IPS DF 6.9 (cell line): ENCODE measurements at regions not wholly inside any gene's neighbourhood (a gene's known extent, or its start where the extent isn't known, plus 50 kb on each side); places are given as distances from the start of the nearest gene placed in this dataset.

Experiments used
- DNase-seq: peaks from one replicate; pipeline ENCODE4 v3.0.0-alpha.2; 2013; ENCODE audit warnings: low read depth, low spot score
- H3K27ac ChIP-seq: one replicate; pipeline ENCODE4 v1.5.1; 2013; ENCODE audit warnings: low read length, control low read depth
- H3K27me3 ChIP-seq: 2 replicates; pipeline ENCODE4 v1.6.1; 2013; ENCODE audit warnings: mild to moderate bottlenecking, low read length; ENCODE audit not compliant: control insufficient read depth, insufficient read depth
- H3K36me3 ChIP-seq: 2 replicates; pipeline ENCODE4 v1.6.1; 2013; ENCODE audit warnings: low read length; ENCODE audit not compliant: control insufficient read depth, insufficient read depth
- H3K4me1 ChIP-seq: 2 replicates; pipeline ENCODE4 v1.6.1; 2013; ENCODE audit warnings: low read length; ENCODE audit not compliant: control insufficient read depth, insufficient read depth
- H3K4me3 ChIP-seq: 2 replicates; pipeline ENCODE4 v1.5.1; 2013; ENCODE audit warnings: mild to moderate bottlenecking, low read length
- H3K9me3 ChIP-seq: 2 replicates; pipeline ENCODE4 v1.6.1; 2013; ENCODE audit warnings: low read length, inconsistent platforms; ENCODE audit not compliant: control insufficient read depth, insufficient read depth
- WGBS: extraction: QIAGEN DNeasy Blood & Tissue Kit; methylation state at CpG from one replicate; pipeline ENCODE4 v1.1.7; 2013; ENCODE audit warnings: mixed read lengths, missing lambda C conversion rate; ENCODE audit not compliant: insufficient read length, insufficient coverage; 5-methylcytosine and 5-hydroxymethylcytosine counted together

DNA sequence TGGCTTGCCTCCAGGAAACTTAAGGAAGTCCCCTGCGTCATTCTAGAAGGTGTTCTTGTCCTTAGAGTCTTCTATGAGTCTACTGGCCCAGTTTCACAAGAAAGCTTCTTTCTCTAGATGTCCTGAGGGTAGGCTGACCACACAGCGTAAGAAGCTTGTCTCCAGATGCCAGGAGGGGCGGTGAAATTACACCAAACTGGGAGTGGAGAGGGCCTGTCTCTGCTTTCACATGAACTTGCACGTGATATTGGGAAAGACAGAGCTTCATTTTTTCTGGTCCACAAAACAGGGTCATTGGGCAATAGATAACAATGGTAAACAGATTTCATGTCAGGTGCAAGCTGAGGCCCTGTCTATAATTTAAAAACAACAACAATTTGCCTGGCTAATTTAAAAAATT, 85.7 kb upstream of the TBX3 start:
- no CpG with 5 or more reads among the region's 4 CpGs for WGBS
- no peaks in the 10 kb centered on the region for H3K4me1 ChIP-seq
- DNase-seq: no peak

DNA sequence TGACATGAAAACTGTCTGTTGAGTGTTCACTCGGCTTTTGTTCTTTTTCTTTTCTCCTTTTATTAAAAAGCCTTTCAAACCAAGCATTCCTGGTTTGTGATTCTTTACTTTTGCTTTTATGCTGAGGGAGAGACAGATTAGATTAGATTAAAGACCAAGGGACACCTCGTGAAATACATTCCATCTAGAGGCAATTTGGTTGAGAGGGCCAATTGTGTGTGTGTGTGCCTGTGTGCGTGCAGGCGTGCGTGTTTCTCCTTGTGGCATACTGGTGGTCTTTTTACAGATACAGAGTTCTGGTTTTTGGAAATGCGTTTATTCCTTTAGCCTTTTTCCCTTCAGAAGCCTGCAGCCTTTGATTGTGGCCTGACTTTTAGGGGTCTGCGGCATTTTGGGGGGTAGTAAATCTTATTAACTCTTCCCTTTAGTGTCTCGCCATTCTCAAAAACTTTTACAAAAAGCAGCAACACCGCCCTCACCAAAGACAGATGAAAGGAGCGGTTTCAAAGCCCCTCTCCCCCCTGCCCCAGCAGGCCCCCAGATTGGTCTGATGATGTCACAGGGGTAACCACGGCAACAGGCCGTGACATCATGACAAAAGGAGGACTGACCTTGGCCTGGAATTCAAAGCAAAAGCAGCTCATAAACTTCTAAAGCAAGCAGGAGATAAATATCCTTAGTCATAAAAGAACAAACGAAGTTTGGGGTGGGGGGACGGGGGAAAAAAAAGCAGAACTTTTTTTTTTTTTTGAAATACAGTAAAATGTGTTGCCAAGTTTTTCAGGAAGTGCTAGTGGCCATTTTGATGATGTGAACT, 84.1 kb upstream of the TBX3 start:
- no peaks in the 10 kb centered on the region for H3K27me3 ChIP-seq
- no peak for DNase-seq
- H3K4me1 ChIP-seq: no peaks in the 10 kb centered on the region
- H3K9me3 ChIP-seq: no peaks in the 10 kb centered on the region
- no CpG with 5 or more reads among the region's 14 CpGs for WGBS
- H3K4me3 ChIP-seq: no peak overlapping the region
- no peak overlapping the region for H3K27ac ChIP-seq
- no peaks in the 10 kb centered on the region for H3K36me3 ChIP-seq

More for the DNA sequence above, 85.7 kb upstream of the TBX3 start:
- no peaks in the 10 kb centered on the region for H3K36me3 ChIP-seq
- H3K27me3 ChIP-seq: no peaks in the 10 kb centered on the region
- no peak overlapping the region for H3K4me3 ChIP-seq
- H3K27ac ChIP-seq: no peak overlapping the region
- H3K9me3 ChIP-seq: no peaks in the 10 kb centered on the region

DNA sequence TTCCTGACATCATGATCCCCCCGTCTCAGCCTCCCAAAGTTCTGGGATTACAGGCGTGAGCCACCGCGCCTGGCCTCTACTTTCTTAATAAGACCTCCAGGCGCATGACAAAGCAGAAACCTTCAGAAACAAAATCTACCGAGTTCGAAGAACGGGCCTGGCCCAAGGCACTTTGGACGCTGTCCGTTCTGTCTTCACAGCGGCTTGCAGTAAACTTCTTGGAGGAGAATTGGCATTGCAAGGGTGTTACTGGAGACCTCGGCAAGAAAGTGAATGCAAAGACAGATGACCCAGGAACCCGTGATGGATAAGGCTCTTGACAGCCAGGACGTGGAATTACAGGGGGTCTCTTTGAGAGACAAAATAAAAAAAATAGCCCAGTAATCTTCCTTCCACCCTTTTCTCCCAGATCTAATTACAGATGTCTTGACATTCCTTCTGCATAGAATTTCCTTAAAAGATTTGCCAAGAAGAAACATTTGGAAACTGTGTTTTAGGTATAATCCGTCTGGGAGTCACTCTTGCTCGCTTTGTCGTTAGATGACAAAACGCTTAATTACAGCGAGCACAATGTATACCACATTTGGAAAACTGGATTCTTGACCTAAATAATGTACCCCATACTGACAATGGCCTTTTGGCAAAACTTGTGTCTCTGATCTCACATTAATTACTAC, 83.2 kb upstream of the TBX3 start:
- Histone ChIP-seq H3K4me1 (no peaks in the 10 kb centered on the region), H3K4me3 (no peak overlapping the region), H3K36me3 (no peaks in the 10 kb centered on the region), H3K9me3 (no peaks in the 10 kb centered on the region), H3K27me3 (no peaks in the 10 kb centered on the region), H3K27ac (no peak overlapping the region)
- DNase-seq: no peak
- no CpG with 5 or more reads among the region's 19 CpGs for WGBS

DNA sequence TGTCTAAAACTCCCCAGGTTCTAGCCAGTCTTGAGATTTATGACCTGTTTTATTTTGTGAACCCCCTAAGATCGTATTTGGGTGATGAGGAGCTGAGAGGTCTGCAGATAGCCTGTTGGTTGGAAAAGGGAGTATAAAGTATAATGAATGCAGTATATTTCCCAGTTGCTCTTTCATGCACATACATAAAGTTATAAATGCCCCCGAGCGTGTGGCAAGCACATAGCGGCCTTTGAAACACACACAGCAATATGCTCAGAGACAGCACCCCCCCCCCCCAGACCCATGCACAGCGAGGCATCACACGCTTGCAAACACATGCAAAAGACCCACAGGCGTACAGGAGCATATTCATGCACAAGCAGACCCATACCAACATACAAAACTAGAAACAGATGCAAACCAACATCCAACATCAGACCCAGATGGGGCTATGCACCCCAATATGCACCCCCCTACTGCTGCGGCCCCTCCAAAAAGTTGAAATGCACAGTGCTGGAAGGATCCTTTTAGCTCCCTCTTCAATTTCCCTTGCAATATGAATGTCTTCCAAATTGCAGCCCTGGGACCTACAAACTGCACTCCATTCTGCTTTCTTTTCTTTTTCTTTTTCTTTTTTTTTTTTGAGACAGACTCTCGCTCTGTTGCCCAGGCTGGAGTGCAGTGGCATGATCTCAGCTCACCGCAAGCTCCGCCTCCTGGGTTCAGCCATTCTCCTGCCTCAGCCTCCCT, 82.2 kb upstream of the TBX3 start:
- no peaks in the 10 kb centered on the region for H3K9me3 ChIP-seq
- H3K4me3 ChIP-seq: no peak overlapping the region
- no peaks in the 10 kb centered on the region for H3K27me3 ChIP-seq
- no peaks in the 10 kb centered on the region for H3K36me3 ChIP-seq
- DNase-seq: no peak
- H3K27ac ChIP-seq: no peak overlapping the region
- H3K4me1 ChIP-seq: no peaks in the 10 kb centered on the region
- WGBS: no CpG with 5 or more reads among the region's 11 CpGs

DNA sequence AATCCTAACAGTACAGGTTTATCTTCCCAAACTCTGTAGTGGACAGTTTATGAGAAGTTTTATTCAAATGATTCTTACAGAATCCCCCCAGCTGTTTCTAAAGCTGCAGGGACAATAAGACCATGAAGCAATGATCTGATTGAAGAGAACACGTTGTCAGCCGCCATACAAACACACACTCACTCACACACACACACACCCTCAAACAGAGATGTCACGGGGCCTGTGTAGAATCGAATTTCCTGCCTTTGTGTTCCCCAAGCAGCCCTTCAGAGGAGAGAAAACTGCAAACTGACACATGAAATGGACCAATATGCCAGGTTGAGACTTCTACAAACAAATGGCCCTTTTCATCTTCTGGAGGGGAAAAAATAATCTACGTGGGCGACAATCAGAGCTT, 80.5 kb upstream of the TBX3 start:
- Histone ChIP-seq H3K4me1 (no peaks in the 10 kb centered on the region), H3K4me3 (no peak overlapping the region), H3K36me3 (no peaks in the 10 kb centered on the region), H3K27ac (no peak overlapping the region), H3K27me3 (no peaks in the 10 kb centered on the region), H3K9me3 (no peaks in the 10 kb centered on the region)
- WGBS: no CpG with 5 or more reads among the region's 6 CpGs
- DNase-seq: no peak

DNA sequence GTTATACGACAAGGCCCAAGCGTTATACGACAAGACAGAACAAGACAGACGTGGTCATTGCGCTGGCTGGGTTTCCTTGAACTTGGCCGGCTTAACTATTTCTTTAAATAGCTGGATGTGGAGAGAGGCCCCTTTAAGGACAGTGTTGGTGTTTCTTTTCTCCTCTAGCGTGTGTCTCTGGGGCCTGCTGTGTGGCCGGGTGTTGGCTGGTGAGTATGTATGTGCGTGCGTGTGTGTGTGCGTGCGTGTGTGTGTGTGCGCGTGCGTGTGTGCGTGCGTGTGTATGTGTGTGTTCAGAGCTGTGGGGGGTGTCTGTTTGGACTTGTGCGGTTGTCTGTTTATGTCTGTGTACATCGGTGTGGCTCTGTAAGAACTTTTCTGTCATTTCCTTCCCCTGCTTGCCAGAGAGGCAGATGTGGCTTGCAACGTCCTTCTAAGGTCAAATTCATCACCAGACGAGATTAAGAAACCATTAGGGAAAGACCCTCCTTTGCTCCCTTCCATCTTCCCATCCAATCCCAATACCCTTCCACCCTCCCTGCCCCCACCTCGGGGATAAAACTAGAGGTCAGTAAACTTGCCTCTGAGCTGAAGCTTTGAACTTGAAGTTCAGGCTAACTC, 78.6 kb upstream of the TBX3 start:
- no peak for DNase-seq
- Histone ChIP-seq H3K4me3 (no peak overlapping the region), H3K4me1 (no peaks in the 10 kb centered on the region), H3K27me3 (no peaks in the 10 kb centered on the region), H3K27ac (no peak overlapping the region), H3K36me3 (no peaks in the 10 kb centered on the region), H3K9me3 (no peaks in the 10 kb centered on the region)
- WGBS: no CpG with 5 or more reads among the region's 22 CpGs

DNA sequence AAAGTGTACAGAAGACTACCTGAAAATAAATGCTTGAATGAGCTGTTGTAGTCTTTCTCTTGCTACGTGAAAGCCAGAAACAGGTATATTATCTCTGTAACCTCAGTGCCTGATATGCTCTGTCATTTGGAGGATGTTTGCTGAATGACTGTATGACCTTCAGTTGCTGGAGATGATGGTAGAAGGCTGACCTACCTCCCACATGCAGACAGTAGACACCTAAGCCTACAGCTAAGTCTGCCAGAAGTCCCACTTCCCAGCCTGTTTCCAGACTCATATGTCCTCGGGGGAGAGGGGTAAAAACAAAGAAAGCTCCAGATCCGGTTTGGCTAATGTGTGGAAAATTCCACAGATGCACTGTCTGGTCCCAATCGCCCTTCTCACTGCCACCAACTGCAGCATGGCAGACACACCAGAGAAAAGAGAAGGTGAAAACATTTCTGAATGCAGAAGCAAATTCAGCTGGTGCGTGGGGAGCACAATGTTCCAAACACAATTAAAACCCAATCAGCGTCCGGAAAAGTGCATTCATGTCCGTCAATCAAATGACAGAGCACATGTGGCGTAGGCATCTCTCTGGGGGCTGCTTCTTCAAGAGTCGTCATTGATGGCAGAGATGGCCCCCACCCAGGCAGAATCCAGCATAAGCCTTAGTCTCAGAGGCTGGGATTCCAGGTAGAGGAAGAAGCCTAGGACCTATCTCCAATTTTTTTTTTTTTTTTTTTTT, 76.3 kb upstream of the TBX3 start:
- Histone ChIP-seq H3K36me3 (no peaks in the 10 kb centered on the region), H3K4me3 (no peak overlapping the region), H3K4me1 (no peaks in the 10 kb centered on the region), H3K27me3 (no peaks in the 10 kb centered on the region), H3K27ac (no peak overlapping the region), H3K9me3 (no peaks in the 10 kb centered on the region)
- WGBS: no CpG with 5 or more reads among the region's 10 CpGs
- no peak for DNase-seq

DNA sequence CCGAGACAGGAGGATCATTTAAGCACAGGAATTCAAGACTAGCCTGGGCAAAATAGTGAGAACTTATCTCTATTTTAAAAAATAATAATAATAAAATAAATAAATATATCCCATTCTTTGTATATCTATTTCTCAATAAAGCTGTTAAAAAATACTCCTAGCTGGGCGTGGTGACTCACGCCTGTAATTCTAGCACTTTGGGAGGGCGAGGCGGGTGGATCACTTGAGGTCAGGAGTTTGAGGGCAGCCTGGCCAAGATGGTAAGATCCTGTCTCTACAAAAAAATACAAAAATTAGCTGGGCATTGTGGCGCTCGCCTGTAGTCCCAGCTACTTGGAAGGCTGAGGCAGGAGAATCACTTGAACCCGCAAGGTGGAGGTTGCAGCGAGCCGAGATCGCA, 75.7 kb upstream of the TBX3 start:
- Histone ChIP-seq H3K27me3 (no peaks in the 10 kb centered on the region), H3K9me3 (no peaks in the 10 kb centered on the region), H3K36me3 (no peaks in the 10 kb centered on the region), H3K4me3 (no peak overlapping the region), H3K27ac (no peak overlapping the region), H3K4me1 (no peaks in the 10 kb centered on the region)
- DNase-seq: no peak
- WGBS: no CpG with 5 or more reads among the region's 11 CpGs

DNA sequence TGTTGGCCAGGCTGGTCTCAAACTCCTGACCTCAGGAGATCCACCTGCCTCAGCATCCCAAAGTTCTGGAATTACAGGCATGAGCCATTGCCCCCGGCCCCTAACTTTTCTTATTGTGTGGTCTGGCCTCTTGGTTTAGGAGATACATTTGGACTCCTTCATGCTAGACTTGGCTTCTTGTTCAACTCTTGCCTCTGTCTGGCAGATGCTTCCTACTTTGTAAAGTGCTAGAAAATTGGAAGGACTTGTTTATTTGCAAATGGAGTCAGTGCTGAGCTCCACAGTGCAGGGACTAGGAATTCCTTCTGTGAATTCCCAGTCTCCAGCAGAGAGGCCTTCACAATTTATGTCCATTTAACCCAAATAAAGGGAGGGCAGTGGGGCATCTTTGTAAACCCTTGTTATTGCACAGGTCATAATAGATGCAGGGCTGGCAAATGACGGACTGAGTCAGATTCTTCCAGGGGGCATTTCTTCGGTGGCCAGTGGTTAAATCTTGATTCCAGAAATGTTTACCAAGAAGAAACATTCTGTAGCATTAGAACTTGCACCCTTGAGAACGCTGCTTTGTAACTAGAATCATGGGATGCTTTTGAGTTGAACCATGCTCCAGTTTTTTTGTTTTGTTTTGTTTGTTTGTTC, 73.8 kb upstream of the TBX3 start:
- Histone ChIP-seq H3K4me3 (no peak overlapping the region), H3K36me3 (no peaks in the 10 kb centered on the region), H3K27ac (no peak overlapping the region), H3K4me1 (no peaks in the 10 kb centered on the region), H3K27me3 (no peaks in the 10 kb centered on the region), H3K9me3 (no peaks in the 10 kb centered on the region)
- DNase-seq: no peak
- no CpG with 5 or more reads among the region's 4 CpGs for WGBS
